Upper lobe of right lung (tissue), 1 donor: ENCODE measurements at regions not wholly inside any gene's neighbourhood (a gene's known extent, or its start where the extent isn't known, plus 50 kb on each side); places are given as distances from the start of the nearest gene placed in this dataset.

Source experiments
- ATAC-seq: fragments of 200-7000 bp; cut with Tn5 transposase; one replicate; pipeline ENCODE4 v1.9.1; 2020; ENCODE audit warnings: mild to moderate bottlenecking, moderate library complexity
- DNase-seq: peaks from one replicate; pipeline ENCODE4 v3.0.0-alpha.2; 2020
- H3K27ac ChIP-seq: fragments of 200-600 bp; one replicate; pipeline ENCODE4 v1.8.0; 2022
- H3K27me3 ChIP-seq: fragments of 200-600 bp; one replicate; pipeline ENCODE4 v1.8.0; 2022; ENCODE audit warnings: mild to moderate bottlenecking
- H3K36me3 ChIP-seq: fragments of 200-600 bp; one replicate; pipeline ENCODE4 v1.8.0; 2022
- H3K4me1 ChIP-seq: fragments of 200-600 bp; one replicate; pipeline ENCODE4 v1.8.0; 2022
- H3K4me3 ChIP-seq: fragments of 200-600 bp; one replicate; pipeline ENCODE4 v1.8.0; 2022; ENCODE audit warnings: mild to moderate bottlenecking
- H3K9me3 ChIP-seq: fragments of 200-600 bp; one replicate; pipeline ENCODE4 v1.8.0; 2022
- intact Hi-C: fragments of 100-400 bp; cut with DNase I; formaldehyde crosslinking; loops from one replicate; pipeline ENCODE4 v1.11.0; 2022
- TF ChIP-seq, protein P1 (sequence below): fragments of 200-600 bp; IDR thresholded peaks from one replicate; pipeline ENCODE4 v1.8.0; 2022; ENCODE audit warnings: antibody characterized with exemption
- donor health status: DM: no; HTN: yes; CAD: no; lungs with severe emphysema.

DNA sequence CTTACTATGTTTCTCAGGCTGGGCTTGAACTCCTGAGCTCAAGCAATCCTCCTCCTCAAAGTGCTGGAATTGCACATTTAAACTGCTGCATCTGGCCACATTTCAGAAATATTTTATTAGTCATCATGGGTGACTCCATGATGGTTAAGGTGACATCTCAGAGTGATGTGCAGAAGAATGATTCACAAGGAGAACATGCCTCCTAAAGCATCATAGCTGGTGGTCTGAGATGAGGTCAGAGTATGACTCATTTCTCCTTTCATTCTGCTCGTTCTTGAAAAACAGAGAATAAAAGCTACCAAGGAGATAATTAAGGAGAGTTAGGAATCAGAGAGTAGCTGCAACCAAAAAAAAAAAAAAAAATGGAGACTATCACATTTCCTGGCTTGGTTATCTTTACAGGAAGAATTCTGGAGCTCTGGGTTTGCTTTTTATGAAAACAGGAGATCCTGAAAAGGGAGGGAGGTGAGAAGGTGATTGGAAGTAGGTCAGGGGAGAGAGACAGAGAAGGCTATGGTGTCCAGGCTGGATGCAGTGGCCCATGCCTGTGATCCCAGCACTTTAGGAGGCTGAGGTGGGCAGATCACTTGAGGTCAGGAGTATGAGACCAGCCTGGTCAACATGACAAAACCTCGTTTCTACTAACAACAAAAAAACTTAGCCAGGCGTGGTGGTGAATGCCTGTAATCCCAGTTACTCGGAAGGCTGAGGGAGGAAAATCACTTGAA, 1011.6 kb downstream of the NLGN4Y start:
- no peaks in the 10 kb centered on the region for H3K27me3 ChIP-seq
- intact Hi-C loops = no loop called here
- H3K27ac ChIP-seq = no peak overlapping the region
- no peaks in the 10 kb centered on the region for H3K4me1 ChIP-seq
- H3K4me3 ChIP-seq = no peak overlapping the region
- no peaks in the 10 kb centered on the region for H3K9me3 ChIP-seq
- no peaks in the 10 kb centered on the region for H3K36me3 ChIP-seq
- no peak for DNase-seq
- TF ChIP-seq, protein P1, sequence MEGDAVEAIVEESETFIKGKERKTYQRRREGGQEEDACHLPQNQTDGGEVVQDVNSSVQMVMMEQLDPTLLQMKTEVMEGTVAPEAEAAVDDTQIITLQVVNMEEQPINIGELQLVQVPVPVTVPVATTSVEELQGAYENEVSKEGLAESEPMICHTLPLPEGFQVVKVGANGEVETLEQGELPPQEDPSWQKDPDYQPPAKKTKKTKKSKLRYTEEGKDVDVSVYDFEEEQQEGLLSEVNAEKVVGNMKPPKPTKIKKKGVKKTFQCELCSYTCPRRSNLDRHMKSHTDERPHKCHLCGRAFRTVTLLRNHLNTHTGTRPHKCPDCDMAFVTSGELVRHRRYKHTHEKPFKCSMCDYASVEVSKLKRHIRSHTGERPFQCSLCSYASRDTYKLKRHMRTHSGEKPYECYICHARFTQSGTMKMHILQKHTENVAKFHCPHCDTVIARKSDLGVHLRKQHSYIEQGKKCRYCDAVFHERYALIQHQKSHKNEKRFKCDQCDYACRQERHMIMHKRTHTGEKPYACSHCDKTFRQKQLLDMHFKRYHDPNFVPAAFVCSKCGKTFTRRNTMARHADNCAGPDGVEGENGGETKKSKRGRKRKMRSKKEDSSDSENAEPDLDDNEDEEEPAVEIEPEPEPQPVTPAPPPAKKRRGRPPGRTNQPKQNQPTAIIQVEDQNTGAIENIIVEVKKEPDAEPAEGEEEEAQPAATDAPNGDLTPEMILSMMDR = no peak
- ATAC-seq = no peak

DNA sequence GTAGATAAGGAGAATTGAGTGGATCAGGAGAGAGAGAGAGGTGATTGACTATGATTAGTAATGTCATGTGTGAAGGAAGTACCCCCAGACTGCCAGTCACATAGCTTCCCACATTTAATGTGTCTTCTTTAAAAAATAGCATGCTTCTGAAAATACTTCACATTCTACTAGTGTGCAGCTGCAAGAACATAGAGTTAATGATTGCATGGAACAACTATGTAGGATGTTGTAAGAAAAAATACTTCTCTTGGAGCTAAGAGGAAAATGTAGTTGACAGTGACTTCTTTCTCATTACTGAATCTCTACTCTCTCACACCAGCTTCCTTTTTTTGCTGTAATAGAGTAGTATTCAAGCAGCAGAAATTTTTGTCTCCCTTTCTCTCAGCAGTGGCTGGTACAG, 1016.2 kb downstream of the NLGN4Y start:
- H3K27ac ChIP-seq = no peak overlapping the region
- H3K4me1 ChIP-seq = no peaks in the 10 kb centered on the region
- ATAC-seq = no peak

DNA sequence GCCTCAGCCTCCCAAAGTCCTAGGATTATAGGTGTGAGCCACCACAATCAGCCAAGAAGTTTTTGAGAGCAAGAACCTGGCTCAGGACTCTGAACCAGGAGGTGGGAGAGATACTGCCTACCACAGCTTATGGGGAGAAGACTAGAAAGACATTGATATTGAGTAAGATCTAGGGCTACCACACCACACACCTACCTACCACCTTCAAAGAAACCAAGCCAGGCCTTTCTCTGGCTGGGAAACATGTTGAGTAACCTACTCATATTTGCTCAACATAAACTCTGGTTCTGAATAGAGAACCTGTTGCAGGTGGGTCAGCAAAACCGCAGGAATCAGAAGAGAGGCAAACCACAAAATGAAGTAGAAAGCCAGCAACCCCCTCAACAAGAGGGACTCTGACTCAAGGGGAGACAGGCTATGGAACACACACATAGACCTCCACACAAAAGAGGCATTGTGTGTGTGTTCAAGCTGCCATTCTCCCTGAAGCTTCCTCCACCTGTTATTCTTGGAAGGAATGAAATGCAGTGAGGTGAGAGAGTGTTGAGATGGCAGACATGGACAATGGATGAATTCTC, 1021.9 kb downstream of the NLGN4Y start:
- ATAC-seq (no peak), DNase-seq (no peak)
- TF ChIP-seq, protein P1 = no peak
- H3K27ac ChIP-seq = no peak overlapping the region
- H3K4me1 ChIP-seq = no peaks in the 10 kb centered on the region
- no peaks in the 10 kb centered on the region for H3K27me3 ChIP-seq
- intact Hi-C loops = no loop called here
- no peak overlapping the region for H3K4me3 ChIP-seq
- H3K9me3 ChIP-seq = no peaks in the 10 kb centered on the region
- no peaks in the 10 kb centered on the region for H3K36me3 ChIP-seq

More for the DNA sequence above, 1016.2 kb downstream of the NLGN4Y start:
- TF ChIP-seq, protein P1 = no peak
- no peaks in the 10 kb centered on the region for H3K9me3 ChIP-seq
- DNase-seq = no peak
- intact Hi-C loops = no loop called here
- no peaks in the 10 kb centered on the region for H3K36me3 ChIP-seq
- no peak overlapping the region for H3K4me3 ChIP-seq
- H3K27me3 ChIP-seq = no peaks in the 10 kb centered on the region

DNA sequence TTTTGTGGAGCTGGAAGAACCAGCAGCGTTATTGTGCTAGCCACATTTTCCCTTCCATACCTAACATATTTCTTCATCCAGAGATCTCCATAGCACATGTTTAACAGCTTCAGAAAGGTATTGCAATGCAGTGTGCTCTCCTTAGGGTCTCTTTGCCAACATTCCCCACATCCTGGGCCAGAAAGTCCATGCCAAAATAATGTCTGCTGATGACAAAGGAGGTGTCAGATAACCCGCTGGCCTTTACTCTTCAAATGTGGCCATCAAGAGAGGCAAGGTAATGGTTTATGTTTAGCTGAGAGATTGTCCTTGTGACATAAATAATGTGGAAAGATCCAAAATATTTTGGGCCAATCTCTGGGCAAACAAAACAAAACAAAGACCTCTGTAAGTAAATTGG, 1027.7 kb downstream of the NLGN4Y start:
- Histone ChIP-seq H3K9me3 (no peaks in the 10 kb centered on the region), H3K36me3 (no peaks in the 10 kb centered on the region), H3K27me3 (no peaks in the 10 kb centered on the region), H3K4me1 (no peaks in the 10 kb centered on the region), H3K4me3 (no peak overlapping the region), H3K27ac (no peak overlapping the region)
- intact Hi-C loops = no loop called here
- TF ChIP-seq, protein P1 = no peak
- ATAC-seq (no peak), DNase-seq (no peak)

DNA sequence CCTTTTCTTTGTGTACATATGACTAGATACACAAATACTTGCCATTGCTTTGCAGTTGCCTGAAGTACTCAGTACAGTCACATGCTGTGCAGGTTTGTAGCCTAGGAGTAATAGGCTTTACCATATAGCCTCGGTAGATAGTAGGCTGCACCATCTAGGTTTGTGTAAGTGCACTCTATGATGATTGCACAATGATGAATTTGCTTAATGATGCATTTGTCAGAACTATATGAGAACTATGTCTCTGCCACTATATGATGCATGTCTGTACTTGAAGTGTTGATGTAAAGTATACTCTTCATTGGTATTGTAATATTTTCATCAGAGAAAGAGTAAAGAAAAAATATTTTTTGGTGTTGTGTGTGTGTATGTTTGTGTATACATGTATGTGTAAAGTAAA, 1030.7 kb downstream of the NLGN4Y start:
- no peaks in the 10 kb centered on the region for H3K9me3 ChIP-seq
- no peaks in the 10 kb centered on the region for H3K27me3 ChIP-seq
- no peaks in the 10 kb centered on the region for H3K4me1 ChIP-seq
- DNase-seq (no peak), ATAC-seq (no peak)
- intact Hi-C loops = no loop called here
- H3K36me3 ChIP-seq = no peaks in the 10 kb centered on the region
- no peak overlapping the region for H3K4me3 ChIP-seq
- TF ChIP-seq, protein P1 = no peak
- no peak overlapping the region for H3K27ac ChIP-seq
